Smooth muscle cell (in vitro differentiated cells): ENCODE measurements at regions not wholly inside any gene's neighbourhood (a gene's known extent, or its start where the extent isn't known, plus 50 kb on each side); places are given as distances from the start of the nearest gene placed in this dataset.

Experiments
- DNase-seq: peaks from one replicate; lab custom pipeline; 2025; ENCODE audit not compliant: unreplicated experiment; lab: John Stamatoyannopoulos, UW
- H2AFZ ChIP-seq: fragments of 200-600 bp; sonication (generic); 2 replicates; pipeline ENCODE4 v1.6.0; 2016; ENCODE audit warnings: antibody characterized with exemption, low read depth, mild to moderate bottlenecking
- H3F3A ChIP-seq: fragments of 200-600 bp; sonication (generic); 2 replicates; pipeline ENCODE4 v1.6.0; 2017; ENCODE audit warnings: antibody characterized with exemption, low read depth
- H3K27ac ChIP-seq: fragments of 200-600 bp; sonication (generic); 2 replicates; pipeline ENCODE4 v1.5.1; 2016; ENCODE audit warnings: low read depth, mild to moderate bottlenecking
- H3K27me3 ChIP-seq: fragments of 200-600 bp; sonication (generic); 2 replicates; pipeline ENCODE4 v1.6.1; 2016; ENCODE audit warnings: low read depth, mild to moderate bottlenecking
- H3K36me3 ChIP-seq: fragments of 200-600 bp; sonication (generic); 2 replicates; pipeline ENCODE4 v1.5.1; 2016; ENCODE audit warnings: low read depth
- H3K4me1 ChIP-seq: fragments of 200-600 bp; sonication (generic); 2 replicates; pipeline ENCODE4 v1.5.1; 2016; ENCODE audit warnings: low read depth
- H3K4me2 ChIP-seq: fragments of 200-600 bp; sonication (generic); 2 replicates; pipeline ENCODE4 v1.6.0; 2016; ENCODE audit warnings: mild to moderate bottlenecking
- H3K4me3 ChIP-seq: fragments of 200-600 bp; sonication (generic); 2 replicates; pipeline ENCODE4 v1.5.1; 2016; ENCODE audit warnings: mild to moderate bottlenecking
- H3K79me2 ChIP-seq: fragments of 200-600 bp; sonication (generic); 2 replicates; pipeline ENCODE4 v1.6.0; 2016; ENCODE audit warnings: low read depth, mild to moderate bottlenecking
- H3K9ac ChIP-seq: fragments of 200-600 bp; sonication (generic); 2 replicates; pipeline ENCODE4 v1.6.0; 2016; ENCODE audit warnings: low read depth
- H3K9me3 ChIP-seq: fragments of 200-600 bp; sonication (generic); replicated peaks from 2 replicates; pipeline ENCODE4 v1.5.1; 2016; ENCODE audit warnings: low read depth
- H4K20me1 ChIP-seq: fragments of 200-600 bp; sonication (generic); 2 replicates; pipeline ENCODE4 v1.6.0; 2016; ENCODE audit warnings: low read depth
- WGBS: methylation state at CpG from one replicate; pipeline ENCODE4 v1.1.7; 2016; ENCODE audit warnings: low lambda C conversion rate; 5-methylcytosine and 5-hydroxymethylcytosine counted together
- TF ChIP-seq, protein P1 (sequence below): fragments of 200-600 bp; sonication (generic); IDR thresholded peaks from 2 replicates; pipeline ENCODE4 v1.5.1; 2017; ENCODE audit warnings: borderline replicate concordance, mild to moderate bottlenecking, antibody characterized with exemption; ENCODE audit not compliant: insufficient read depth, poor library complexity, severe bottlenecking

DNA sequence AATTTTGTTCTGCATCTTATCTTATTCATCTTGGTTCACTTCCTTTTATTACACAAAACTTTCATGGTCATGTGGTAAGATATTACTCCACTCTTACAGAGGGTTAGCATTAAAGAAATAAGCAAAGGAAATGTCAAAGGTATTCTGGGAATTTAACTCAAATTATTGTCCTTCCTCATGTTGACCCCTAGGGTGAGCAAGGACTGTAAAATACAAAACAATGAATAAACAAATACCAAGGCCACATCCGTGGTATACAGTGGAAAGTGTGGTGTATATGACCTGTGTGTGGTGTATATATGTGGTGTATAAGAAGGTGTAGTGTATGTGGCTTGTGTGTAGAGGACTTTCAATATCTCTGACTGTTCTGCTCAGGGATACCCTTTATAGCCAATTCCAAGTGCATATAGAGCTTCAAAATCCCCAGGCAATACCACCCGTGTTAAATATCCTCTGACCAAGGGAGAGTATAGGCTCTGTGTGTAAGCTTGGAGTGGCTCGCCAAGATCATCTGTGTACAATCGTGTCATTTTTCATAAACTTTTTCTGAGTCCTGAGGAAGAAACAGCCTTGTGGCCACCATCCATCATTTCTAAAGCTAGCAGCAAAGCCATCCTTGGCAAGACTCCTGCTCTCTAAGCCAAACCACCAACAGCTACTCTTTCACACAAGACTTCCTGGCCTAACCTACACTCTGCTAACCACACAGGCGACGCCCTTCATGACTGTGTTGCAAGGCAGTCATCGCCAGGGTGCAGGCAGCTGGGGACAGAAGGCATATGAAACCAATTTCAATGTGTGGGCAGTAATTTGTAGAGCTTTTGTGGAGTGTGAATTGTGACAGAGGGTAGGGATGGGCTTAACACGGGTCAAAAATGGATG lies 548.0 kb downstream of the ETS1 start:
- TF ChIP-seq, protein P1, sequence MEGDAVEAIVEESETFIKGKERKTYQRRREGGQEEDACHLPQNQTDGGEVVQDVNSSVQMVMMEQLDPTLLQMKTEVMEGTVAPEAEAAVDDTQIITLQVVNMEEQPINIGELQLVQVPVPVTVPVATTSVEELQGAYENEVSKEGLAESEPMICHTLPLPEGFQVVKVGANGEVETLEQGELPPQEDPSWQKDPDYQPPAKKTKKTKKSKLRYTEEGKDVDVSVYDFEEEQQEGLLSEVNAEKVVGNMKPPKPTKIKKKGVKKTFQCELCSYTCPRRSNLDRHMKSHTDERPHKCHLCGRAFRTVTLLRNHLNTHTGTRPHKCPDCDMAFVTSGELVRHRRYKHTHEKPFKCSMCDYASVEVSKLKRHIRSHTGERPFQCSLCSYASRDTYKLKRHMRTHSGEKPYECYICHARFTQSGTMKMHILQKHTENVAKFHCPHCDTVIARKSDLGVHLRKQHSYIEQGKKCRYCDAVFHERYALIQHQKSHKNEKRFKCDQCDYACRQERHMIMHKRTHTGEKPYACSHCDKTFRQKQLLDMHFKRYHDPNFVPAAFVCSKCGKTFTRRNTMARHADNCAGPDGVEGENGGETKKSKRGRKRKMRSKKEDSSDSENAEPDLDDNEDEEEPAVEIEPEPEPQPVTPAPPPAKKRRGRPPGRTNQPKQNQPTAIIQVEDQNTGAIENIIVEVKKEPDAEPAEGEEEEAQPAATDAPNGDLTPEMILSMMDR = no peak
- Histone ChIP-seq H3F3A (no peaks in the 10 kb centered on the region), H3K27ac (no peak overlapping the region), H3K36me3 (no peaks in the 10 kb centered on the region), H4K20me1 (no peaks in the 10 kb centered on the region), H2AFZ (no peak overlapping the region), H3K4me2 (no peak overlapping the region), H3K4me1 (no peaks in the 10 kb centered on the region), H3K27me3 (no peaks in the 10 kb centered on the region), H3K9me3 (no peaks in the 10 kb centered on the region), H3K9ac (no peak overlapping the region), H3K4me3 (no peak overlapping the region), H3K79me2 (no peaks in the 10 kb centered on the region)
- no peak for DNase-seq
- WGBS = 80% methylated on average over 8 of the region's 8 CpGs

DNA sequence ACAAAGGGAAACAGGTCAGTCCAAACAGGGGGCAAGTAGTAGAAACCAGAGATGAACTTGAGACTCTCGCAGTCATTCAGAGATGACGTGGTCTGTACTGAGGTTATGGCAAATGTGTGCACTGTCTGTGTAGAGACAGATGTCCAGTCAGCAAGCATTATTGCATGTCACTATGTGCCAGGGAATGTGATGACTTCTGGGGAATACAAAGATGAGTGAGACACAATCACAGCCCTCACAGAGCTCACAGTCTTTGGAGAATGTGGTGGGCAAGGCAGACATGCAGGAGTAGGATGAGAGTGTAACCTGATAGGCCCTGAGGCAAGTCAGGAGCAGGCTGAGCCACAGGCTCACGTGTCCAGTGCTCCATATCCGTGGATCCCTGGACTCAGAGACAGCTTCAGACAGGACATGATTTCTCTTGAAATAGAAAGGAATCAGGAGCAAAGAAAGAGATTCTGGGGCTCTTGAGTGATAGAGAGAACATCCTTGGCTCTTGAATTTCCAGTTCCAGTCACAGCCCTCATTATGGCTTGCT lies 550.7 kb downstream of the ETS1 start:
- 57% methylated on average over 4 of the region's 4 CpGs for WGBS
- no peaks in the 10 kb centered on the region for H4K20me1 ChIP-seq
- H3K27ac ChIP-seq = no peak overlapping the region
- no peaks in the 10 kb centered on the region for H3K27me3 ChIP-seq
- no peak overlapping the region for H2AFZ ChIP-seq
- no peak overlapping the region for H3K4me2 ChIP-seq
- no peaks in the 10 kb centered on the region for H3K9me3 ChIP-seq
- TF ChIP-seq, protein P1 = no peak
- H3K79me2 ChIP-seq = no peaks in the 10 kb centered on the region
- no peak overlapping the region for H3K9ac ChIP-seq
- H3K4me3 ChIP-seq = no peak overlapping the region
- no peak for DNase-seq
- no peaks in the 10 kb centered on the region for H3K36me3 ChIP-seq
- no peaks in the 10 kb centered on the region for H3K4me1 ChIP-seq
- no peaks in the 10 kb centered on the region for H3F3A ChIP-seq

DNA sequence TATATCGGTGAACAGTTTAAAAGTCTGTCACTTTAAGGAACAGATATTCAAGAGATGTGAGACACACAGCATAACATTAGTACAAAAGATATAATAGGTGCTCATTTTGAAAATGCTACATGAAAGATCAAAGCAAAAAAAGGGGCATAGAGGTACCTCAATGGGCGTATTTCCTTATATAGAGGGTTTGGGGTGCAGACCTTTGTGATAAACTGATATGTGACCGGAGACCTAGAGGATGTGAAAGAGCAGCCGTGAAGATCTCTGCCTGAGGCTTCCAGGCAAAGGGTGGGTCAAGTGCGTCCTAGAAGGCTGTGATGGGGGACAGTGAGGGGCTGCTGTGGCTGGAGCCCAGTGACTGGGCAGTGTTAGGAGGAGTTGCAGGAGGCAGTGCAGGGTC lies 551.4 kb downstream of the ETS1 start:
- no peaks in the 10 kb centered on the region for H3K4me1 ChIP-seq
- 93% methylated on average over 5 of the region's 5 CpGs for WGBS
- H2AFZ ChIP-seq = no peak overlapping the region
- DNase-seq = no peak
- no peaks in the 10 kb centered on the region for H4K20me1 ChIP-seq
- H3K4me3 ChIP-seq = no peak overlapping the region
- no peaks in the 10 kb centered on the region for H3K79me2 ChIP-seq
- H3K4me2 ChIP-seq = no peak overlapping the region
- TF ChIP-seq, protein P1 = no peak
- H3K27me3 ChIP-seq = no peaks in the 10 kb centered on the region
- no peak overlapping the region for H3K27ac ChIP-seq
- H3K9ac ChIP-seq = no peak overlapping the region
- H3K9me3 ChIP-seq = no peaks in the 10 kb centered on the region
- no peaks in the 10 kb centered on the region for H3K36me3 ChIP-seq
- H3F3A ChIP-seq = no peaks in the 10 kb centered on the region
